ENCODE measurements at regions not wholly inside any gene's neighbourhood (a gene's known extent, or its start where the extent isn't known, plus 50 kb on each side); places are given as distances from the start of the nearest gene placed in this dataset.

DNA sequence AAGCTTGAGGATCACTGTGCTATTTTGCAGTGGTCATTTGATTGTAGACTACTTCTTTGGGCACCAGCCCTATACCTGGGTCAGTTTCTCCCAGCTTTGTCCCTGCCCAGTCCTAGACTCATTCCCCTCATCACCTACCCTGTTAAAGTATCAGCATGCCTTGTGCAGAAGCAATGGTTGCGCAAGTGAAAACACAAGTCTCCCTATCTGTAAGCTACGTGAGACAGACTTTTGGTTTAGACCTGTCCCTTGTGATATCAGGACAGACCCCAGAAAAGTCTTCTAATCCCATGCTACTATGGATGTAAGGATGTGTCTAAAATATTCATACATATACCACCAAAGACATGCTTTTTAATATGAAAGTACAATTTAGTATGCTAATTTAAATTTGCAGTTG lies 88.8 kb upstream of the ATP2B1 start:
- TF ChIP-seq, protein P1, sequence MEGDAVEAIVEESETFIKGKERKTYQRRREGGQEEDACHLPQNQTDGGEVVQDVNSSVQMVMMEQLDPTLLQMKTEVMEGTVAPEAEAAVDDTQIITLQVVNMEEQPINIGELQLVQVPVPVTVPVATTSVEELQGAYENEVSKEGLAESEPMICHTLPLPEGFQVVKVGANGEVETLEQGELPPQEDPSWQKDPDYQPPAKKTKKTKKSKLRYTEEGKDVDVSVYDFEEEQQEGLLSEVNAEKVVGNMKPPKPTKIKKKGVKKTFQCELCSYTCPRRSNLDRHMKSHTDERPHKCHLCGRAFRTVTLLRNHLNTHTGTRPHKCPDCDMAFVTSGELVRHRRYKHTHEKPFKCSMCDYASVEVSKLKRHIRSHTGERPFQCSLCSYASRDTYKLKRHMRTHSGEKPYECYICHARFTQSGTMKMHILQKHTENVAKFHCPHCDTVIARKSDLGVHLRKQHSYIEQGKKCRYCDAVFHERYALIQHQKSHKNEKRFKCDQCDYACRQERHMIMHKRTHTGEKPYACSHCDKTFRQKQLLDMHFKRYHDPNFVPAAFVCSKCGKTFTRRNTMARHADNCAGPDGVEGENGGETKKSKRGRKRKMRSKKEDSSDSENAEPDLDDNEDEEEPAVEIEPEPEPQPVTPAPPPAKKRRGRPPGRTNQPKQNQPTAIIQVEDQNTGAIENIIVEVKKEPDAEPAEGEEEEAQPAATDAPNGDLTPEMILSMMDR (conservative IDR thresholded peaks at IDR 0.05 in 1 of 2, IDR thresholded peaks at IDR 0.05 in 1 of 2; ENCODE audit: low read depth in 1 of 2, low read length in 2 of 2): no peak
- no peak for TF ChIP-seq EZH2 (IDR thresholded peaks at IDR 0.05; ENCODE audit: low read length, missing control alignments)
